ENCODE measurements at regions not wholly inside any gene's neighbourhood (a gene's known extent, or its start where the extent isn't known, plus 50 kb on each side); places are given as distances from the start of the nearest gene placed in this dataset.

DNA sequence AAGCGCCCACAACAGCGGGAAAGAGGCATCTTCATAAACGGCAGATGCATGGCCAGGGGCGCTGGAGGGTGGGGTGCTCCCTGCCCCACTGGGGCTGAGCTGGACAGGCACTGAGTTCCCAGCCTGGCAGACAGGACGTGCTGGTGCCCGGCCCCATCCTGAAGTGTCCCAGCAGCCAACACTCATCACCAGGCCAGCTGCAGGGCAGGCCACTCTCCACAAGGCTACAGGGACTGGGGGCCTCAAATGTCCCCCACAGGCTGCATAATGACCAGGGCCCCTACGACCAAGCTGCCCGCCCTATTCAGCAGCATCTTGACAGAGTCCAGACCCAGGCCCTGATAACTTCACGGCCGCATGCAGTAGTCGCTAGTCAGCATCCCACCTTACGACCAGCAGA lies 124.1 kb upstream of the IQSEC1 start:
- Histone ChIP-seq H2BK5ac (ENCODE audit: low read depth, low read length, poor library complexity, severe bottlenecking) (no peak overlapping the region), H3K4me2 (ENCODE audit: low read length, poor library complexity, severe bottlenecking) (no peak overlapping the region), H3K4me3 (ENCODE audit: insufficient read depth in 1 of 2, low read depth in 1 of 2, low read length in 2 of 2) (no peak overlapping the region), H3K23ac (ENCODE audit: low read length in 2 of 2) (no peak overlapping the region), H3K79me1 (replicated peaks; ENCODE audit: low read length, poor library complexity, severe bottlenecking) (no peaks in the 10 kb centered on the region), H2BK15ac (ENCODE audit: low read depth, poor library complexity, severe bottlenecking) (no peak overlapping the region), H2AFZ (ENCODE audit: low read depth, low read length) (no peak overlapping the region), H3K4ac (ENCODE audit: low read depth in 1 of 2, low read length in 2 of 2) (no peak overlapping the region), H4K8ac (ENCODE audit: low read length) (no peak overlapping the region), H3K9me3 (ENCODE audit: control insufficient read depth, low read length) (no peaks in the 10 kb centered on the region), H2BK120ac (ENCODE audit: low read depth, low read length) (no peak overlapping the region), H2BK12ac (ENCODE audit: low read length in 2 of 2) (no peak overlapping the region), H3K14ac (ENCODE audit: low read length in 2 of 2) (no peak overlapping the region), H2AK5ac (ENCODE audit: low read length, severe bottlenecking) (no peak overlapping the region), H3K36me3 (ENCODE audit: control insufficient read depth in 1 of 2, insufficient read depth in 2 of 2, low read depth in 1 of 2, low read length in 2 of 2) (no peaks in the 10 kb centered on the region), H3K4me1 (ENCODE audit: control insufficient read depth, insufficient read depth, low read depth, low read length) (peaks cover 14% of the 10 kb centered on the region), H3K9ac (ENCODE audit: low read length) (no peak overlapping the region), H3K27ac (ENCODE audit: low read length, poor library complexity, severe bottlenecking) (no peak overlapping the region), H3K27me3 (ENCODE audit: control insufficient read depth in 1 of 2, insufficient read depth in 1 of 2, low read length in 2 of 2) (peaks cover 56 to 76% of the 10 kb centered on the region in 2 experiments), H3K18ac (ENCODE audit: low read depth in 1 of 2, low read length in 2 of 2) (no peak overlapping the region), H4K91ac (ENCODE audit: low read length) (no peak overlapping the region)
- DNase-seq: no peak
- 80% methylated on average over 12 of the region's 12 CpGs for WGBS

DNA sequence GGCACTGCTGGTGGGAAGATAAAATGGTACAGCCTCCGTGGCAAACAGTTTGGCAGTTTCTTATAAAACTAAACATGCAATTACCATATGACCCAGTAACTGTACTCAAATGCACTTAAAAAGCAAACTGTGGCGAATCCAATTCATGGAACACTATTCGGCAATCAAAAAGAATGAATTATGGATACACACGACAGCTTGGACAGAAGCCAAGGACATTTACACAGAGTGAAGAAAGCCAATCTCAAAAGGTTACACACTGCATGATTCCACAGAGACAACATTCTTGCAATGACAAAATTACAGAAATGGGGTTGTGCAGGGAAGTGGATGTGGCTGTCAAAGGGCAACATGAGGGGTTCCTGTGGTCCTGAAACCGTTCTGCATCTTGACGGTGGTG lies 122.1 kb upstream of the IQSEC1 start:
- H3K36me3 ChIP-seq (ENCODE audit: control insufficient read depth in 1 of 2, insufficient read depth in 2 of 2, low read depth in 1 of 2, low read length in 2 of 2): no peaks in the 10 kb centered on the region
- no peaks in the 10 kb centered on the region for H3K9me3 ChIP-seq (ENCODE audit: control insufficient read depth, low read length)
- no peak overlapping the region for H3K23ac ChIP-seq (ENCODE audit: low read length in 2 of 2)
- no peaks in the 10 kb centered on the region for H3K79me1 ChIP-seq (replicated peaks; ENCODE audit: low read length, poor library complexity, severe bottlenecking)
- no peak overlapping the region for H3K14ac ChIP-seq (ENCODE audit: low read length in 2 of 2)
- no peak overlapping the region for H4K91ac ChIP-seq (ENCODE audit: low read length)
- H4K8ac ChIP-seq (ENCODE audit: low read length): no peak overlapping the region
- H2BK15ac ChIP-seq (ENCODE audit: low read depth, poor library complexity, severe bottlenecking): no peak overlapping the region
- peaks cover 37 to 64% of the 10 kb centered on the region in 2 experiments for H3K27me3 ChIP-seq (ENCODE audit: control insufficient read depth in 1 of 2, insufficient read depth in 1 of 2, low read length in 2 of 2)
- H2BK5ac ChIP-seq (ENCODE audit: low read depth, low read length, poor library complexity, severe bottlenecking): no peak overlapping the region
- no peak overlapping the region for H3K18ac ChIP-seq (ENCODE audit: low read depth in 1 of 2, low read length in 2 of 2)
- H3K4me2 ChIP-seq (ENCODE audit: low read length, poor library complexity, severe bottlenecking): no peak overlapping the region
- no peak overlapping the region for H3K4ac ChIP-seq (ENCODE audit: low read depth in 1 of 2, low read length in 2 of 2)
- no peak overlapping the region for H3K9ac ChIP-seq (ENCODE audit: low read length)
- peaks cover 12% of the 10 kb centered on the region for H3K4me1 ChIP-seq (ENCODE audit: control insufficient read depth, insufficient read depth, low read depth, low read length)
- H3K4me3 ChIP-seq (ENCODE audit: insufficient read depth in 1 of 2, low read depth in 1 of 2, low read length in 2 of 2): no peak overlapping the region
- no peak overlapping the region for H2AK5ac ChIP-seq (ENCODE audit: low read length, severe bottlenecking)
- no peak overlapping the region for H2BK120ac ChIP-seq (ENCODE audit: low read depth, low read length)
- no peak overlapping the region for H2AFZ ChIP-seq (ENCODE audit: low read depth, low read length)
- no peak for DNase-seq
- H2BK12ac ChIP-seq (ENCODE audit: low read length in 2 of 2): no peak overlapping the region
- 85% methylated on average over 4 of the region's 6 CpGs for WGBS
- no peak overlapping the region for H3K27ac ChIP-seq (ENCODE audit: low read length, poor library complexity, severe bottlenecking)

DNA sequence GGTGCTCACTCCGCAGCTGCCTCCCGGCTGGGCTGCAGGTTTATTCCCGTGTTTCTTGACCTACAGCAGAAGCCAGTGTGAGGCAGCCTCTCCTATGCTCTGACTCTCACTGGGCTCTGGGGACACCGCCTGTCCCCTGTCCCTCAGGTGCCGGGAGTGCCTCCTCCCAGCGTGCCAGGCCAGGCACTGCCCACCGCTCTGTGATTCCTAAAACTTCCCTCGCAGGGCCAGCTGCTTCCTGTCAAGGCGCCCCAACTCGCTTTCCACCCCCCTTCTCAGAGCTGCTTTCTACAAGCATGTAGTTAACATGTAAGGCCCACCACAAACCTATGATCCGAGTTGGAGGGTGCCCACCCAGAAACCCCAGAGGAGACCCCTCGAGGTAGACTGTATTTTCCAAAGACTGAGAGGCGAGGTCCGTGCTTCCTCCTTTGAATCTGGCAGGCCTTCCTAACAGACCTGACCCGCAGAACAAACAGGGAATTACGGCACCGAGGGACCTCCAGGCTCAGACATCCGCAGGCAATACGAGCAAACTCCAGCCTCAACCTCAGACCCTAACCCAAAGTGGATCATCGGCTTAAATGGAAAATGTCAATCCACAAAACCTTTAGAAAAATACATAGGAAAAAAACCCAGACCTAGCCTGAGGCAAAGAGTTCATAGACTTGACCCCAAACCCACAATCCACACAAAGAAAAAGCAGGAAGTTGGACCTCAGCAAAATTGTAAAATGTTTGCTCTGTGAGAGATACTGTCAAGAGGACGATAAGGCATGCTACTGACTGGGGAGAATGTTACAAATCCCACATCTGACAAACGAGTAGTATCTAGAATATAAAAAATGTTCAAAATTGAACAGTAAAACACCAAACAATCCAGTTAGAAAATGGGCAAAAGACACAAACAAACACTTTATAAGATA lies 121.3 kb upstream of the IQSEC1 start:
- Histone ChIP-seq H3K14ac (ENCODE audit: low read length in 2 of 2) (no peak overlapping the region), H3K36me3 (ENCODE audit: control insufficient read depth in 1 of 2, insufficient read depth in 2 of 2, low read depth in 1 of 2, low read length in 2 of 2) (no peaks in the 10 kb centered on the region), H4K91ac (ENCODE audit: low read length) (no peak overlapping the region), H2BK12ac (ENCODE audit: low read length in 2 of 2) (no peak overlapping the region), H3K27me3 (ENCODE audit: control insufficient read depth in 1 of 2, insufficient read depth in 1 of 2, low read length in 2 of 2) (peaks cover 33 to 59% of the 10 kb centered on the region in 2 experiments), H2BK15ac (ENCODE audit: low read depth, poor library complexity, severe bottlenecking) (no peak overlapping the region), H3K4me2 (ENCODE audit: low read length, poor library complexity, severe bottlenecking) (no peak overlapping the region), H2BK5ac (ENCODE audit: low read depth, low read length, poor library complexity, severe bottlenecking) (no peak overlapping the region), H2AK5ac (ENCODE audit: low read length, severe bottlenecking) (no peak overlapping the region), H3K9ac (ENCODE audit: low read length) (no peak overlapping the region), H3K4ac (ENCODE audit: low read depth in 1 of 2, low read length in 2 of 2) (no peak overlapping the region), H3K18ac (ENCODE audit: low read depth in 1 of 2, low read length in 2 of 2) (no peak overlapping the region), H3K23ac (ENCODE audit: low read length in 2 of 2) (no peak overlapping the region), H3K27ac (ENCODE audit: low read length, poor library complexity, severe bottlenecking) (no peak overlapping the region), H3K4me3 (ENCODE audit: insufficient read depth in 1 of 2, low read depth in 1 of 2, low read length in 2 of 2) (no peak overlapping the region), H4K8ac (ENCODE audit: low read length) (no peak overlapping the region), H3K9me3 (ENCODE audit: control insufficient read depth, low read length) (no peaks in the 10 kb centered on the region), H3K4me1 (ENCODE audit: control insufficient read depth, insufficient read depth, low read depth, low read length) (peaks cover 14% of the 10 kb centered on the region), H3K79me1 (replicated peaks; ENCODE audit: low read length, poor library complexity, severe bottlenecking) (no peaks in the 10 kb centered on the region), H2AFZ (ENCODE audit: low read depth, low read length) (no peak overlapping the region), H2BK120ac (ENCODE audit: low read depth, low read length) (no peak overlapping the region)
- WGBS: 85% methylated on average over 20 of the region's 22 CpGs
- peak; percentile 5 for DNase-seq

DNA sequence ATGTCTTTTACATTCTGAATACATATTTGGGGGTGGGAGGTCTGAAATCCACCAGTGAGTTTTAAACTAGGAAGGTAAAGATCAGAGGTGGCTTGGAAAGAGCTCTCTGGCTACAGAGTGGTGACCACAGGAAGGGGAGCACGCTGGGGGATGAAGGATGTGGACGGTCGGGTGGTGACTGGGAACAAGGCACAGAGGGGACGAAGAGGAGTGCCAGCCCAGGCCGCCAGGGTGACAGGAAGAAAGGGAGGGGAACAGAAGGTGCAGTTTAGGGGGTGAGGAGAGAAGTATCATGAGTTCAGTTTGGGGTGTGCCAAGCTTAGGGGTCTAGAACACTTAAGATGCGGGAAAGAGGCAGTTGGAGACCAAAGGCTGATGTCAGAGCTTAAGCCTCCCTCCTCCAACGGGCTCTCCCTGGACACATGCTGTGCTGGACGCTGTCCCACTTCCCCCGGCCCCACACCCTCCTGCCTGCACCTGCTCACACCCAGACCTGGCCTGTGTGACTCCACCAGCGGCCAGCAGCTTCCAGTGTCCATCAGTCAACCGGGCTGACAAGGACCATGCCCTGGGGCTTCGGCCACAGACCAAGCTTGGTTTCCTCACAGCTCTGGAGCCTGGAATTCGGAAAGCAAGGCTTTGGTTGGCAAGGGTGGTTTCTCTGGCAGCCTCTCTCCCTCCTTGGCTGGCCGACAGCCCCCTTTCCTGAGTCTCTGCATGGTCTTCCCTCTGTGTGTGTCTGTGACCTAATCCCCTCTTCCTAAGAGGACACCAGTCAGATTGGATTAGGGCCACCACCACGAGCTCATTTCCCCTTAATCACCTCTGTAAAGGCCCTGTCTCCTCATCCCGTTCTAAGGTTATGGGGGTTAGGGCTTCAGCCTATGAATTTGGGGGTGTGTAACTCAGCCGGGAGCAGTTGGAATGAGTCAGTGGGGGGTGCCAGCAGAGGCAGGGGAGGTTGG lies 120.4 kb upstream of the IQSEC1 start:
- DNase-seq: no peak
- peak overlapping the region in 1 of 2 experiments; percentile 32 for H3K14ac ChIP-seq (ENCODE audit: low read length in 2 of 2)
- H3K4me2 ChIP-seq (ENCODE audit: low read length, poor library complexity, severe bottlenecking): no peak overlapping the region
- no peaks in the 10 kb centered on the region for H3K36me3 ChIP-seq (ENCODE audit: control insufficient read depth in 1 of 2, insufficient read depth in 2 of 2, low read depth in 1 of 2, low read length in 2 of 2)
- H3K4ac ChIP-seq (ENCODE audit: low read depth in 1 of 2, low read length in 2 of 2): peak overlapping the region in 1 of 2 experiments; percentile 38
- no peak overlapping the region for H3K4me3 ChIP-seq (ENCODE audit: insufficient read depth in 1 of 2, low read depth in 1 of 2, low read length in 2 of 2)
- no peak overlapping the region for H2BK120ac ChIP-seq (ENCODE audit: low read depth, low read length)
- peaks cover 16% of the 10 kb centered on the region for H3K4me1 ChIP-seq (ENCODE audit: control insufficient read depth, insufficient read depth, low read depth, low read length)
- peaks cover 33 to 51% of the 10 kb centered on the region in 2 experiments for H3K27me3 ChIP-seq (ENCODE audit: control insufficient read depth in 1 of 2, insufficient read depth in 1 of 2, low read length in 2 of 2)
- H2AK5ac ChIP-seq (ENCODE audit: low read length, severe bottlenecking): no peak overlapping the region
- H3K9me3 ChIP-seq (ENCODE audit: control insufficient read depth, low read length): no peaks in the 10 kb centered on the region
- no peak overlapping the region for H3K18ac ChIP-seq (ENCODE audit: low read depth in 1 of 2, low read length in 2 of 2)
- no peak overlapping the region for H4K8ac ChIP-seq (ENCODE audit: low read length)
- peak overlapping the region in 1 of 2 experiments; percentile 51 for H3K23ac ChIP-seq (ENCODE audit: low read length in 2 of 2)
- H2BK15ac ChIP-seq (ENCODE audit: low read depth, poor library complexity, severe bottlenecking): no peak overlapping the region
- H3K9ac ChIP-seq (ENCODE audit: low read length): no peak overlapping the region
- H2BK12ac ChIP-seq (ENCODE audit: low read length in 2 of 2): no peak overlapping the region
- no peak overlapping the region for H2BK5ac ChIP-seq (ENCODE audit: low read depth, low read length, poor library complexity, severe bottlenecking)
- H2AFZ ChIP-seq (ENCODE audit: low read depth, low read length): no peak overlapping the region
- 80% methylated on average over 16 of the region's 17 CpGs for WGBS
- no peaks in the 10 kb centered on the region for H3K79me1 ChIP-seq (replicated peaks; ENCODE audit: low read length, poor library complexity, severe bottlenecking)
- H4K91ac ChIP-seq (ENCODE audit: low read length): no peak overlapping the region
- no peak overlapping the region for H3K27ac ChIP-seq (ENCODE audit: low read length, poor library complexity, severe bottlenecking)

Data from mesenchymal stem cell (in vitro differentiated cells and primary cell).